RPMI7951 (cell line): ENCODE measurements at regions not wholly inside any gene's neighbourhood (a gene's known extent, or its start where the extent isn't known, plus 50 kb on each side); places are given as distances from the start of the nearest gene placed in this dataset.
A peak's percentile ranks its signal among the peaks of the same experiment; 100 is the strongest.
"Not testable (repeated sequence)": the region's sequence is repeated elsewhere in the genome, so short reads cannot be mapped to it uniquely, and the experiment has no call there.

ENCODE experiments used
- DNase-seq: peaks from one replicate; pipeline ENCODE4 v3.0.0-alpha.2; 2012; ENCODE audit warnings: low read depth

DNA sequence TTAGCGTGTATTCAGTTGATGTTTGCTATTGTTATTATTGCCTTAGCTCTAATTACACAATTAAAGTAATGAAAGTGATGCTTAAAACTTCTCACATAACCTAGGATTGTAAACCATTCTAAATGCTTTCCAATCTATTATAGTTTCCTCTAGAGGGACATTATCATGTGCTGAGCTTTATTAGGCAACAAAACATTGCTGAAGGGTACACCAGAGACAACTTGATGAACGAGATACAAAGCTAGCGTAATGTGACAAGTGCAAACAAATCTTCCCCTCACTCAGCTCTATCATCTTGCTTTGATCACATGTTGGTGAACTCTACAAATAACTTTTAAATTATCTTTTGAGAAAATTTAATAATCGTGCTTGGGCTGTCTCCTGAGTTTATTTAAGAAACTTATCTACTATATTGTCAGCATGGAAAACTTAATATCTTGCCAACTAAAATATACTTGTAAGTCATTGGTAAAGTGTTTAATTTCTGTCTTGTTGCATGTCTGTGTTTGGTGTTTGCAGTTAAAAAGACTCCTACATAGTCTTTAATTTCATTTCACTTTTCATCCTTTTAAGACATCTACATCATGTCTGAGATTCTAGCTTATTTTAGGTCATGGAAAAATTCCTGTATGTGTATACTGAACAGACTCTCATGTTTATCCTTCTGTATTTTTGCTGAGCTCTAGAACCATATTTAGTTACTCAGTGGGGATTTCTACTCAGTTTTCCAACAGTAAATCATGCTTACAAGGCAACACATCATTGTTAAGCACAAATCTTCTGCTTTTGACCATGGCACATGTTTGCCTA is 104.2 kb upstream of the ADAMTS5 start:
- no peak for DNase-seq

DNA sequence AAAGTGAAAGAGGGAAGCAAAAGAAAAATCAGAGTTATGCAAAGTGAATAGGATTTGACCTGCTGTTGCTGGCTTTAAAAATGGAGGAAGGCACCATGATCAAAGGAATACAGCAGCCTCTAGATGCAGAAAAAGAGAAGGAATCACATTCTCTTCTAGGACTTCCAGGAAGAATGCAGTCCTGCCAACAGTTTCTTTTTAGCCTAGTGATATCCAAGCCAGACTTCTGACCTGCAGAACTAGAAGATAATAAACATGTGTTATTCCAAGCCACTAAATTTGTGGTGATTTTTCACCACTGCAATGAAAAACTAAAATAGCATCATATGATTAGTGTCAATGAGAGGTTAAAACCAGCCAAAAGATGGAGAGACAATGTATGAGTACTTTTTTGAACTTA is 101.9 kb upstream of the ADAMTS5 start:
- no peak for DNase-seq

DNA sequence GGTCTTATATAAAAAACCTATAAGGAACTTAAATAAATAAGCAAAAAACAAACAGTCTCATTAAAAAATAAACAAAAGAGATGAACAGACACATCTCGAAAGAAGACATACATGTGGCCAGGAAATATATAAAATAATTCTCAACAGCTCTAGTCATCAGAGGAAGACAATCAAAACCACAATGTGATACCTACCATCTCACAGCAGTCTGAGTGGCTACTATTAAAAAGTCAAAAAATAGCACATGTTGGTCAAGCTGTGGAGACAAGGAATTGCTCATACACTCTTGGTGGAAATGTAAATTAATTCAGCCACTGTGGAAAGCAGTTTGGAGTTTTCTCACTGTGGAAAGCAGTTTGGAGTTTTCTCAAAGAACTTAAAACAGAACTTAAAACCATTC is 100.3 kb upstream of the ADAMTS5 start:
- DNase-seq, result no peak

GRCh38 chr21:27062443-27062842 is 95.6 kb upstream of the ADAMTS5 start:
- no peak for DNase-seq

- DNase-seq, result no peak
Measured at GRCh38 chr21:27061770-27062169, 94.9 kb upstream of the ADAMTS5 start.

DNA sequence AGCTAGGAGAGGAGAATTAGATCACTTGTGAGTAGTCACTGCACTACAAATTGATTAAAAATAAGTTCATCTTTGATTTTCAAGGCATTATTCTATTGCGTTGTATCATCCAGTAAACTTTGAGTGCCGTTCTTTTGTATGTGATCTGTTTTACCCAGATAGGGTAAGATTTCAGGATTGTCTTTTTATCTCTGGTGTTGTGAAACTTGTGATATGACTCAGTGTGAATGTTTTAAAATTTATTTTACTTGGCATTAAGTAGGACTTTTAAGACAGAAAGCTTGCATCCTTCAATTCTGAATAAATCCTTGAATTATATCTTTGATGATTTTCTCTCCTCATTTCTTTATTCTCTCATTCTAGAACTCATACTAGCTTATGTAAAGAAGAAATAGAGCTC is 93.3 kb upstream of the ADAMTS5 start:
- DNase-seq, result no peak

DNA sequence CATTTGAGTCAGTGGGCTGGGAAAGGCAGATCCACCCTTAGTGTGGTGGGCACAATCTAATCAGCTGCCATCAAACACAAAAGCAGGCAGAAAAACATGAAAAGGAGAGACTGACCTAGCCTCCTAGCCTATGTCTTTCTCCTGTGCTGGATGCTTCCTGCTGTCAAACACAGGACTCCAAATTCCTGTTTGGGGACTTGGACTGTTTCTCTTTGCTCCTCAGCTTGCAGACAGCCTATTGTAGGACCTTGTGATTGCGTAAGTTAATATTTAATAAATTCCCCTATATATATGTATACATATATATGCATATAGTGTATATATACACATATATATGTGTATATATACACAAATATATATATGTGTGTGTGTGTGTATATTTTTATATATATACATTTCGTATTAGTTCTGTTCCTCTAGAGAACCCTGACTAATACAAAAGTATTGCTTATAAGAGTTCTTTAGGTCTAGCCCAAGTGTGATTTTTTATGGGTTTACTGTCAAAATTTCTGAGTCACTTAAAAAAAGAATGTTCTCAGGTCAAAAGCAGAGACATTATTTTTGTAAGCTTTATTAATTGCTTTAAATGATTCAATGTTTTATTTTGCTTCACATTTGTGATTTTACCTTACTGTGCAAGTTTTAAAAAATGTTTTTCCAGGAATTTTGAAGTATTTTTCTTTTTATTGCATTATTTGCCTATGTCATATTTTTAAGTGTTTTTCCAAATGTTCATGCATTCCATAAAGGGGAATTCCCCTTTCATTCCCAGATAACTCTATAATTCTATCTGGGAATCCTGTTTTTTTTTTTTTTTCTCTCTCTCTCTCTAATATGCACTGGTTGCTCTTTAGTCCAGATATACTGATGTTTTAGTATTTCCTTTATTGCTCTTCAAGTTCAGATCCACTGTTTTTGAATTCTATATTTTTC is 92.1 kb upstream of the ADAMTS5 start:
- no peak for DNase-seq

- no peak for DNase-seq
Measured at GRCh38 chr21:27057997-27058396, 91.1 kb upstream of the ADAMTS5 start.

- DNase-seq, result peak; percentile 13
Measured at GRCh38 chr21:27047658-27048314, 80.9 kb upstream of the ADAMTS5 start.

DNA sequence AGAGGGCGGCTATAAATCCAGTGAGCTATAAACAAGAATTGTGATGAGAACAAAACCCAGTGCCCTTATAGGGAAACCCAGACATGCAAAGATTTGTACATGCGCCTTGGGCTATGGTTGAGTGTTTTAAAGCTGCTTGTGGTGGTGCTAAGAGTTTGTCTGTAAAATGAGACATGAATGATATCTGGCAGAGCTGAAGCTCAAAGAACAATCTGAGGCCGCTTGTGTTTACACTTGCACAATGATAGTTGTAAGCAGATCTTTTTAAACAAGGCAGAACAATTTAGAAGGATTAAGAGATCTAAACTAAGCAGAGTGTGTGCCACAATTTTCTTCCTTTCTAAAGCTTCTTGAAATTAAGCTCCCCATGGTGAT is 80.4 kb upstream of the ADAMTS5 start:
- peak; percentile 32 for DNase-seq

GRCh38 chr21:27045281-27045985 is 78.5 kb upstream of the ADAMTS5 start:
- DNase-seq, result no peak

GRCh38 chr21:27043377-27043776 is 76.5 kb upstream of the ADAMTS5 start:
- DNase-seq, result no peak

GRCh38 chr21:27040738-27041469 is 74.0 kb upstream of the ADAMTS5 start:
- DNase-seq, result no peak

DNA sequence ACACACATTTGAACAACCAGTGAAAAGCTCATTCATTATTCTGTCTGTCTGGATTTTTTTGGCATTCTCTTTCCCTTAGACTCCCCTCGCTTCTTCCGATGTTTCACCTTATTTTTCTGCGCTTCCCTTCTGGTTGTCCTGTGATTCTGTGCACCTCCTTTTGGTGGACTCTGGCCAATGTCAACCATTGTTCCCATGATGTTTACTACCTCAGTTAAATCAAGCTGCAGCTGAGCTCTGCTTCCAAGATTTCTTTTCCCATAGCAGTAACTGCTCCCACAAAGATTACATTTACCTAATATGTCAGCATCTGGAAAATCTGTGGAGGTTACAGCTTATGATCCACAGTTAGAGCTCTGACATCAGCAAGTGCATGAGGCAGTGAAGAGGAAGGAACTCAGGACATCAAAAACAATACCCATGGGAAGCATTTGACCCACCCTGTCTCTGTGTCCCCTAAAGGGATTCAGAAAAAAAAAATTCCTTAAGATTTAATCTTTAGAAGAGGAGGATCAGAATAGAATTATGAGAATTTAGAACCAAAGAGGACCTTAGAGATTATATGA is 69.9 kb upstream of the ADAMTS5 start:
- DNase-seq, result no peak

GRCh38 chr21:27035791-27036190 is 68.9 kb upstream of the ADAMTS5 start:
- DNase-seq, result peak; percentile 7

DNA sequence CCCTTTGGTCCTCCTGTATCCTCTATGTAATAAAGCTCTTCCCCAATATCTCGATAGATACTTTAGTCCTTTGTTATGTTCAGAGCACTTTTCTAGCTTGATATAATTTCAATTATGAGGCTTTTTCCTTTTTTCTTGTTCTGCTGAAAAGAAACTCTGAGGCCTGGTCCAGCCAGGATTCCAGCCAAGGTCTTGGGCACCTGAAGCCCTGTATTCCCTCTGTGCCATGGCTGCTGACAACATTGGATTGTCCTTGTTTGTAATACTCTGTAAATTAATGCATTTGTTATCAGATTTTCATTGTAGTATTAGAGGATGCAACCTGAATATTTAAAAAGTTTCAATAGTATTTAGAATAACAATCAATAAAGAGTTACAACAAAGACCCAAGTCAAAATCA is 67.9 kb upstream of the ADAMTS5 start:
- no peak for DNase-seq

DNA sequence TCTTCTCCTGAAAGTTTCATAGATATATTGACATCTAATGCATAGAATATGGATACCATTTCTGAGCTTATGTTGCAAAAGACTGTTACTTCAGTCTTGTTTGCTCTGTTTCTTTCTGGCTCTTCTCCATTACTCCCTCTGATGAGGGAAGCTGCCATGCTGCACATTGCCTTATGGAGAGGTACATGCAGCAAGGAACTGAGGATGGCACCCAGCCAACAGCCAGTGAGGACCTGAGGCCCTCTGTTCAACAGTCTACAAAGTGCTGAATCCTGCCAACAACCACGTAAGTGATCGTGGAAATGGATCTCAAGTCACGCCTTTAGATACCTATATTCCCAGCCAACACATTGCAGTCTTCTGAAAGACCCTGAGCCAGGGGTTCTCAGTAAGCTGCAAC is 66.6 kb upstream of the ADAMTS5 start:
- no peak for DNase-seq

DNA sequence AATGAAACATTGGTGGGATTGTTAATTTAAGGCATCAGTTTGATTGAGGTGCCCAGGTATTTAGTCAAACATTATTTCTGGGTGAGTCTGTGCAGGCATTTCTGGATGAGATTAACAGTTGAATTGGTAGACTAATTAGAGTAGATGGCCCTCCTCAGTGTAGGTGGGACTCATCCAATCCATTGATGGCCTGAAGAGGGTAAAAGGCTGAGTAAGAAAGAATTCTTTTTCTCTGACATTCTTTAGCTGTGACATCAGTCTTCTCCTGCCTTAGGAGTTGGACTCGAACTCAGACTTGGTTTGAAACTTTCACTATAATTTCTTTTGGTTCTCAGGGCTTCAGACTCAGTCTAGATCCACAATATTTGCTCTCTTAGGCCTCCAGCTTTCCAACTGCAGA is 59.6 kb upstream of the ADAMTS5 start:
- no peak for DNase-seq

DNA sequence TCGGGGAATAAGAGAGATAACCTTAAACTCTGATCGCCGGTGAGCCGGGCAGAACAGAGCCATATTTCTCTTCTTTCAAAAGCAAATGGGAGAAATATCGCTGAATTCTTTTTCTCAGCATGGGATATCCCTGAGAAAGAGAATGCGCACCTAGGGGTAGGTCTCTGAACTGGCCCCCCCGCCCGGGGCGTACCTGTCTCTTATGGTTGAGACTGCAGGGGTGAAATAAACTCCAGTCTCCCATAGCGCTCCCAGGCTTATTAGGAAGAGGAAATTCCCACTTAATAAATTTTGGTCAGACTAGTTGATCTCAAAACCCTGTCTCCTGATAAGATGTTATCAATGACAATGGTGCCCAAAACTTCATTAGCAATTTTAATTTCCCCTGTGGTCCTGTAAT is 58.8 kb upstream of the ADAMTS5 start:
- not testable (repeated sequence) for DNase-seq

GRCh38 chr21:27024971-27025370 is 58.1 kb upstream of the ADAMTS5 start:
- DNase-seq, result no peak

- DNase-seq, result no peak
Measured at GRCh38 chr21:27024301-27024700, 57.4 kb upstream of the ADAMTS5 start.
